ENCODE measurements at regions not wholly inside any gene's neighbourhood (a gene's known extent, or its start where the extent isn't known, plus 50 kb on each side); places are given as distances from the start of the nearest gene placed in this dataset.
A peak's percentile ranks its signal among the peaks of the same experiment; 100 is the strongest.
"Not testable (repeated sequence)": the region's sequence is repeated elsewhere in the genome, so short reads cannot be mapped to it uniquely, and the experiment has no call there.

DNA sequence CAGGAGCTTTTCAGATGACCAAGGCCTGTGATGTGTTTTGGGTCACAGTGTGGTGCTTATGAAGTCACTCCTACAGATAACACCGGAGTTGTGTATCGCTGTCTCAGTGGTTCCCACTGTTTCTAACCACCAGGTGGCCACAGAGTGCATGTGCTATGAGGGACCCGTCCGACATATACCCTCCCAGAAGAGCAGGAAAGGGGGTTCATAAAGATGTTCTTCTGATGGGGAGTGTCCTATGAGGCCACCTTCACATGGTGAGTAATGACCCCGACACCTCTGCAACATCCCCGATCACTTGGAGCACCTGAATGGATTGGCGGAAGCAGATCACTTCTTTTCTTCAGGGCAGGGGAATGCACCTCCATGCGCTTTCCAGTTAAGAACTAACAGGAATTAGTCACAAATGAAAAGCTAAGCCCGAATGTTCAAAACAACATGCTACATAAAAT is 60.5 kb upstream of the PPIAL4F start:
- TF ChIP-seq, protein P1, sequence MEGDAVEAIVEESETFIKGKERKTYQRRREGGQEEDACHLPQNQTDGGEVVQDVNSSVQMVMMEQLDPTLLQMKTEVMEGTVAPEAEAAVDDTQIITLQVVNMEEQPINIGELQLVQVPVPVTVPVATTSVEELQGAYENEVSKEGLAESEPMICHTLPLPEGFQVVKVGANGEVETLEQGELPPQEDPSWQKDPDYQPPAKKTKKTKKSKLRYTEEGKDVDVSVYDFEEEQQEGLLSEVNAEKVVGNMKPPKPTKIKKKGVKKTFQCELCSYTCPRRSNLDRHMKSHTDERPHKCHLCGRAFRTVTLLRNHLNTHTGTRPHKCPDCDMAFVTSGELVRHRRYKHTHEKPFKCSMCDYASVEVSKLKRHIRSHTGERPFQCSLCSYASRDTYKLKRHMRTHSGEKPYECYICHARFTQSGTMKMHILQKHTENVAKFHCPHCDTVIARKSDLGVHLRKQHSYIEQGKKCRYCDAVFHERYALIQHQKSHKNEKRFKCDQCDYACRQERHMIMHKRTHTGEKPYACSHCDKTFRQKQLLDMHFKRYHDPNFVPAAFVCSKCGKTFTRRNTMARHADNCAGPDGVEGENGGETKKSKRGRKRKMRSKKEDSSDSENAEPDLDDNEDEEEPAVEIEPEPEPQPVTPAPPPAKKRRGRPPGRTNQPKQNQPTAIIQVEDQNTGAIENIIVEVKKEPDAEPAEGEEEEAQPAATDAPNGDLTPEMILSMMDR (IDR thresholded peaks at IDR 0.05), result peak in 3 of 6 experiments; percentile 34 to 47 (median 35)
- TF ChIP-seq POLR2A (IDR thresholded peaks at IDR 0.05), result not testable (repeated sequence)

Measured in esophagus squamous epithelium (tissue), 4 donors.